SJSA1 (cell line): ENCODE measurements at regions not wholly inside any gene's neighbourhood (a gene's known extent, or its start where the extent isn't known, plus 50 kb on each side); places are given as distances from the start of the nearest gene placed in this dataset.

Experiments used
- DNase-seq, 2 experiments: peaks; one replicate each; pipeline ENCODE4 v3.0.0-alpha.2; 2015 to 2020; ENCODE audit warnings: low spot score in 2 of 2, low read depth in 1 of 2
- H3K27ac ChIP-seq: fragments of 250-450 bp; sonication (Bioruptor Pico); 2 replicates; pipeline ENCODE4 v1.5.1; 2020; ENCODE audit warnings: mild to moderate bottlenecking, moderate library complexity
- H3K27me3 ChIP-seq: fragments of 250-450 bp; sonication (Bioruptor Pico); replicated peaks from 2 replicates; pipeline ENCODE4 v1.5.1; 2020; ENCODE audit warnings: mild to moderate bottlenecking, moderate library complexity
- H3K36me3 ChIP-seq: fragments of 250-450 bp; sonication (Bioruptor Pico); 2 replicates; pipeline ENCODE4 v1.5.1; 2020; ENCODE audit warnings: mild to moderate bottlenecking
- H3K4me1 ChIP-seq: fragments of 250-450 bp; sonication (Bioruptor Pico); replicated peaks from 2 replicates; pipeline ENCODE4 v1.6.1; 2021; ENCODE audit warnings: mild to moderate bottlenecking
- H3K4me3 ChIP-seq: fragments of 250-450 bp; sonication (Bioruptor Pico); 2 replicates; pipeline ENCODE4 v1.5.1; 2020; ENCODE audit warnings: mild to moderate bottlenecking
- H3K9me3 ChIP-seq: fragments of 250-450 bp; sonication (Bioruptor Pico); replicated peaks from 2 replicates; pipeline ENCODE4 v1.5.1; 2020; ENCODE audit warnings: mild to moderate bottlenecking

GRCh38 chr3:170754311-170754693 lies 115.7 kb downstream of the RPL22L1 start:
- 0 out of 2 replicates have a peak overlapping the region, but pooled peaks have one; percentile 95 for H3K27ac ChIP-seq
- no peak for DNase-seq
- H3K36me3 ChIP-seq: no peaks in the 10 kb centered on the region
- no peaks in the 10 kb centered on the region for H3K27me3 ChIP-seq
- H3K9me3 ChIP-seq: no peaks in the 10 kb centered on the region
- H3K4me1 ChIP-seq: peaks cover 52% of the 10 kb centered on the region
- H3K4me3 ChIP-seq: no peak overlapping the region

GRCh38 chr3:170753421-170754310 lies 116.3 kb downstream of the RPL22L1 start:
- Histone ChIP-seq H3K4me1 (peaks cover 52% of the 10 kb centered on the region), H3K27ac (peak overlapping the region; percentile 95), H3K9me3 (no peaks in the 10 kb centered on the region), H3K27me3 (no peaks in the 10 kb centered on the region), H3K4me3 (no peak overlapping the region), H3K36me3 (no peaks in the 10 kb centered on the region)
- DNase-seq: no peak

- H3K27ac ChIP-seq: peak overlapping the region; percentile 95
- H3K9me3 ChIP-seq: no peaks in the 10 kb centered on the region
- no peak overlapping the region for H3K4me3 ChIP-seq
- no peaks in the 10 kb centered on the region for H3K27me3 ChIP-seq
- no peaks in the 10 kb centered on the region for H3K36me3 ChIP-seq
- no peak for DNase-seq
- H3K4me1 ChIP-seq: peaks cover 56% of the 10 kb centered on the region
Observed at GRCh38 chr3:170752571-170753155, 117.3 kb downstream of the RPL22L1 start.

- peaks cover 56% of the 10 kb centered on the region for H3K4me1 ChIP-seq
- no peak for DNase-seq
- peak overlapping the region; percentile 95 for H3K27ac ChIP-seq
- no peak overlapping the region for H3K4me3 ChIP-seq
- H3K27me3 ChIP-seq: no peaks in the 10 kb centered on the region
- H3K36me3 ChIP-seq: no peaks in the 10 kb centered on the region
- no peaks in the 10 kb centered on the region for H3K9me3 ChIP-seq
Observed at GRCh38 chr3:170751899-170752293, 118.1 kb downstream of the RPL22L1 start.

- H3K4me1 ChIP-seq: peaks cover 62% of the 10 kb centered on the region
- no peak overlapping the region for H3K4me3 ChIP-seq
- H3K27me3 ChIP-seq: no peaks in the 10 kb centered on the region
- H3K27ac ChIP-seq: peak overlapping the region; percentile 95
- no peaks in the 10 kb centered on the region for H3K36me3 ChIP-seq
- H3K9me3 ChIP-seq: no peaks in the 10 kb centered on the region
- peak; percentile 95 to 98 for DNase-seq
Observed at GRCh38 chr3:170751083-170751898, 118.7 kb downstream of the RPL22L1 start.

- no peaks in the 10 kb centered on the region for H3K36me3 ChIP-seq
- H3K4me1 ChIP-seq: peaks cover 70% of the 10 kb centered on the region
- H3K4me3 ChIP-seq: no peak overlapping the region
- peak overlapping the region; percentile 95 for H3K27ac ChIP-seq
- H3K9me3 ChIP-seq: no peaks in the 10 kb centered on the region
- no peak for DNase-seq
- H3K27me3 ChIP-seq: no peaks in the 10 kb centered on the region
Observed at GRCh38 chr3:170750478-170750830, 119.5 kb downstream of the RPL22L1 start.

GRCh38 chr3:170749765-170750477 lies 120.1 kb downstream of the RPL22L1 start:
- Histone ChIP-seq H3K27me3 (no peaks in the 10 kb centered on the region), H3K9me3 (no peaks in the 10 kb centered on the region), H3K36me3 (no peaks in the 10 kb centered on the region), H3K4me1 (peaks cover 75% of the 10 kb centered on the region), H3K27ac (peak overlapping the region; percentile 95), H3K4me3 (no peak overlapping the region)
- DNase-seq: no peak

GRCh38 chr3:170749185-170749584 lies 120.8 kb downstream of the RPL22L1 start:
- H3K27ac ChIP-seq: peak overlapping the region; percentile 95; the same call in 1 of the 2 replicates
- no peaks in the 10 kb centered on the region for H3K36me3 ChIP-seq
- H3K4me1 ChIP-seq: peaks cover 80% of the 10 kb centered on the region

GRCh38 chr3:170746175-170746942 lies 123.6 kb downstream of the RPL22L1 start:
- Histone ChIP-seq H3K27ac (peak overlapping the region; percentile 91), H3K27me3 (no peaks in the 10 kb centered on the region), H3K4me3 (no peak overlapping the region), H3K4me1 (peaks cover 74% of the 10 kb centered on the region), H3K9me3 (no peaks in the 10 kb centered on the region), H3K36me3 (no peaks in the 10 kb centered on the region)
- DNase-seq: no peak

More at GRCh38 chr3:170749185-170749584, 120.8 kb downstream of the RPL22L1 start:
- H3K4me3 ChIP-seq: no peak overlapping the region
- no peaks in the 10 kb centered on the region for H3K9me3 ChIP-seq
- H3K27me3 ChIP-seq: no peaks in the 10 kb centered on the region
- DNase-seq: no peak

- no peaks in the 10 kb centered on the region for H3K9me3 ChIP-seq
- DNase-seq: peak; percentile 63 to 93
- H3K27ac ChIP-seq: peak overlapping the region; percentile 91
- H3K36me3 ChIP-seq: no peaks in the 10 kb centered on the region
- no peaks in the 10 kb centered on the region for H3K27me3 ChIP-seq
- H3K4me1 ChIP-seq: peaks cover 74% of the 10 kb centered on the region
- no peak overlapping the region for H3K4me3 ChIP-seq
Observed at GRCh38 chr3:170745211-170745718, 124.7 kb downstream of the RPL22L1 start.

- Histone ChIP-seq H3K4me1 (peaks cover 61% of the 10 kb centered on the region), H3K9me3 (no peaks in the 10 kb centered on the region), H3K27ac (peak overlapping the region; percentile 48), H3K4me3 (no peak overlapping the region), H3K27me3 (no peaks in the 10 kb centered on the region), H3K36me3 (no peaks in the 10 kb centered on the region)
- no peak for DNase-seq
Observed at GRCh38 chr3:170741756-170742529, 128.1 kb downstream of the RPL22L1 start.
